ENCODE measurements at regions not wholly inside any gene's neighbourhood (a gene's known extent, or its start where the extent isn't known, plus 50 kb on each side); places are given as distances from the start of the nearest gene placed in this dataset.

- DNase-seq (ENCODE audit: low read depth in 1 of 2, low spot score in 1 of 2): no peak
- H3K4me3 ChIP-seq (replicated peaks; ENCODE audit: insufficient read depth, low read length): no peak overlapping the region
- peaks cover 4% of the 10 kb centered on the region for H3K27me3 ChIP-seq (ENCODE audit: insufficient read depth, poor library complexity, severe bottlenecking)
- no peak overlapping the region for H3K27ac ChIP-seq (replicated peaks)
- no peak for TF ChIP-seq GABPA (IDR thresholded peaks at IDR 0.05; ENCODE audit: low read depth)
- TF ChIP-seq SPI1 (IDR thresholded peaks at IDR 0.05; ENCODE audit: borderline replicate concordance, low read depth): no peak
- TF ChIP-seq, protein P1, sequence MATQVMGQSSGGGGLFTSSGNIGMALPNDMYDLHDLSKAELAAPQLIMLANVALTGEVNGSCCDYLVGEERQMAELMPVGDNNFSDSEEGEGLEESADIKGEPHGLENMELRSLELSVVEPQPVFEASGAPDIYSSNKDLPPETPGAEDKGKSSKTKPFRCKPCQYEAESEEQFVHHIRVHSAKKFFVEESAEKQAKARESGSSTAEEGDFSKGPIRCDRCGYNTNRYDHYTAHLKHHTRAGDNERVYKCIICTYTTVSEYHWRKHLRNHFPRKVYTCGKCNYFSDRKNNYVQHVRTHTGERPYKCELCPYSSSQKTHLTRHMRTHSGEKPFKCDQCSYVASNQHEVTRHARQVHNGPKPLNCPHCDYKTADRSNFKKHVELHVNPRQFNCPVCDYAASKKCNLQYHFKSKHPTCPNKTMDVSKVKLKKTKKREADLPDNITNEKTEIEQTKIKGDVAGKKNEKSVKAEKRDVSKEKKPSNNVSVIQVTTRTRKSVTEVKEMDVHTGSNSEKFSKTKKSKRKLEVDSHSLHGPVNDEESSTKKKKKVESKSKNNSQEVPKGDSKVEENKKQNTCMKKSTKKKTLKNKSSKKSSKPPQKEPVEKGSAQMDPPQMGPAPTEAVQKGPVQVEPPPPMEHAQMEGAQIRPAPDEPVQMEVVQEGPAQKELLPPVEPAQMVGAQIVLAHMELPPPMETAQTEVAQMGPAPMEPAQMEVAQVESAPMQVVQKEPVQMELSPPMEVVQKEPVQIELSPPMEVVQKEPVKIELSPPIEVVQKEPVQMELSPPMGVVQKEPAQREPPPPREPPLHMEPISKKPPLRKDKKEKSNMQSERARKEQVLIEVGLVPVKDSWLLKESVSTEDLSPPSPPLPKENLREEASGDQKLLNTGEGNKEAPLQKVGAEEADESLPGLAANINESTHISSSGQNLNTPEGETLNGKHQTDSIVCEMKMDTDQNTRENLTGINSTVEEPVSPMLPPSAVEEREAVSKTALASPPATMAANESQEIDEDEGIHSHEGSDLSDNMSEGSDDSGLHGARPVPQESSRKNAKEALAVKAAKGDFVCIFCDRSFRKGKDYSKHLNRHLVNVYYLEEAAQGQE (IDR thresholded peaks at IDR 0.05; ENCODE audit: insufficient replicate concordance, low read depth): no peak
- TF ChIP-seq, protein P2, sequence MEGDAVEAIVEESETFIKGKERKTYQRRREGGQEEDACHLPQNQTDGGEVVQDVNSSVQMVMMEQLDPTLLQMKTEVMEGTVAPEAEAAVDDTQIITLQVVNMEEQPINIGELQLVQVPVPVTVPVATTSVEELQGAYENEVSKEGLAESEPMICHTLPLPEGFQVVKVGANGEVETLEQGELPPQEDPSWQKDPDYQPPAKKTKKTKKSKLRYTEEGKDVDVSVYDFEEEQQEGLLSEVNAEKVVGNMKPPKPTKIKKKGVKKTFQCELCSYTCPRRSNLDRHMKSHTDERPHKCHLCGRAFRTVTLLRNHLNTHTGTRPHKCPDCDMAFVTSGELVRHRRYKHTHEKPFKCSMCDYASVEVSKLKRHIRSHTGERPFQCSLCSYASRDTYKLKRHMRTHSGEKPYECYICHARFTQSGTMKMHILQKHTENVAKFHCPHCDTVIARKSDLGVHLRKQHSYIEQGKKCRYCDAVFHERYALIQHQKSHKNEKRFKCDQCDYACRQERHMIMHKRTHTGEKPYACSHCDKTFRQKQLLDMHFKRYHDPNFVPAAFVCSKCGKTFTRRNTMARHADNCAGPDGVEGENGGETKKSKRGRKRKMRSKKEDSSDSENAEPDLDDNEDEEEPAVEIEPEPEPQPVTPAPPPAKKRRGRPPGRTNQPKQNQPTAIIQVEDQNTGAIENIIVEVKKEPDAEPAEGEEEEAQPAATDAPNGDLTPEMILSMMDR (IDR thresholded peaks at IDR 0.05; ENCODE audit: insufficient read depth, low read length): no peak
- no peak for TF ChIP-seq POLR2AphosphoS5 (IDR thresholded peaks at IDR 0.05; ENCODE audit: low read depth)
Observed at GRCh38 chr13:42417626-42418025, 145.7 kb downstream of the AKAP11 start.

GRCh38 chr13:42418184-42418583, 146.2 kb downstream of the AKAP11 start:
- TF ChIP-seq SPI1 (IDR thresholded peaks at IDR 0.05; ENCODE audit: borderline replicate concordance, low read depth) (no peak), GABPA (IDR thresholded peaks at IDR 0.05; ENCODE audit: low read depth) (no peak), POLR2AphosphoS5 (IDR thresholded peaks at IDR 0.05; ENCODE audit: low read depth) (no peak)
- TF ChIP-seq, protein P1 (IDR thresholded peaks at IDR 0.05; ENCODE audit: insufficient replicate concordance, low read depth): no peak
- TF ChIP-seq, protein P2 (IDR thresholded peaks at IDR 0.05; ENCODE audit: insufficient read depth, low read length): no peak
- H3K27me3 ChIP-seq (ENCODE audit: insufficient read depth, poor library complexity, severe bottlenecking): peaks cover 4% of the 10 kb centered on the region
- H3K4me3 ChIP-seq (replicated peaks; ENCODE audit: insufficient read depth, low read length): no peak overlapping the region
- no peak for DNase-seq (ENCODE audit: low read depth in 1 of 2, low spot score in 1 of 2)
- H3K27ac ChIP-seq (replicated peaks): no peak overlapping the region

DNA sequence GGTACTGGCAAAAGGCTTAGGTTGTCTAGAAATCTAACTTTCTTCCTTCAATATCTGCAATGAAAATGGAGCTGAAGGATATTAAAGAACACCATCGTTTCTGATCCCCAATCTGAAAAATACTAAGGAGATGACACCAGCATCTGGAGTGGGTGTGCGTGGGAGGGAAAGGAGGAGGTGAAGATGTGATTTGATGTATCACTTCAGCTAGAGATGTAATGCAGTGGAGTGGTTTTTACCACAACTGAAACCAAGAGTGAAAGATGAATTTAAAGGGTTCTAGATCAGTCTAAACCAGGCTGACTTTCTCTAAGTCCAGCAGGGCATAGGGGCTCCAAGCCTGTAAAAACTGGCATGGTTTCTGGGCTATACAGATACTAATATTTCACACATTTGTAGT, 148.4 kb downstream of the AKAP11 start:
- no peak for DNase-seq (ENCODE audit: low read depth in 1 of 2, low spot score in 1 of 2)
- TF ChIP-seq POLR2AphosphoS5 (IDR thresholded peaks at IDR 0.05; ENCODE audit: low read depth) (no peak), SPI1 (IDR thresholded peaks at IDR 0.05; ENCODE audit: borderline replicate concordance, low read depth) (no peak), GABPA (IDR thresholded peaks at IDR 0.05; ENCODE audit: low read depth) (no peak)
- TF ChIP-seq, protein P2 (IDR thresholded peaks at IDR 0.05; ENCODE audit: insufficient read depth, low read length): no peak
- TF ChIP-seq, protein P1 (IDR thresholded peaks at IDR 0.05; ENCODE audit: insufficient replicate concordance, low read depth): no peak
- Histone ChIP-seq H3K27me3 (ENCODE audit: insufficient read depth, poor library complexity, severe bottlenecking) (peaks cover 4% of the 10 kb centered on the region), H3K27ac (replicated peaks) (no peak overlapping the region), H3K4me3 (replicated peaks; ENCODE audit: insufficient read depth, low read length) (no peak overlapping the region)

All from HL-60 (cell line).